Stomach (tissue), 8 donors: ENCODE measurements at regions not wholly inside any gene's neighbourhood (a gene's known extent, or its start where the extent isn't known, plus 50 kb on each side); places are given as distances from the start of the nearest gene placed in this dataset.

Experiments
- DNase-seq, 2 donors: peaks; one replicate each; pipeline versions ENCODE4 v3.0.0 to v3.0.0-alpha.2; 2013 to 2019
- H3K27ac ChIP-seq, 5 donors: fragments of 200-600 bp in 4 of 5; sonication (generic) in 4 of 5; one replicate each; pipeline ENCODE4 v1.5.1; 2013 to 2019; ENCODE audit warnings: mild to moderate bottlenecking in 1 of 5, moderate library complexity in 1 of 5
- H3K27me3 ChIP-seq, 3 donors: fragments of 200-600 bp; sonication (generic); one replicate each; pipeline ENCODE4 v1.5.1; 2017 to 2019; ENCODE audit warnings: mixed run types in 1 of 3
- H3K36me3 ChIP-seq, 4 donors: fragments of 200-600 bp; sonication (generic); 1 replicate in 3 of 4; 2 replicates in 1 of 4; pipeline ENCODE4 v1.5.1; 2016 to 2019
- H3K4me1 ChIP-seq, 4 donors: fragments of 200-600 bp; sonication (generic); one replicate each; pipeline ENCODE4 v1.5.1; 2016 to 2019
- H3K4me3 ChIP-seq, 4 donors: fragments of 200-600 bp; sonication (generic) in 3 of 4; one replicate each; pipeline ENCODE4 v1.5.1; 2016 to 2019; ENCODE audit warnings: mild to moderate bottlenecking in 1 of 4
- H3K9me3 ChIP-seq, 4 donors: fragments of 200-600 bp; sonication (generic); one replicate each; pipeline ENCODE4 v1.5.1; 2016 to 2019
- CTCF ChIP-seq, 7 experiments: fragments of 450-650 bp in 4 of 7; fragments of 200-600 bp in 3 of 7; sonication (generic) in 3 of 7; IDR thresholded peaks; one replicate each; pipeline ENCODE4 v1.5.1; 2016 to 2019; ENCODE audit warnings: antibody characterized with exemption in 7 of 7, control low read depth in 2 of 7, mild to moderate bottlenecking in 1 of 7
- EP300 ChIP-seq: sonication (generic); formaldehyde crosslinking; IDR thresholded peaks from one replicate; pipeline ENCODE4 v1.6.1; 2017; ENCODE audit warnings: antibody characterized with exemption
- POLR2A ChIP-seq, 4 donors: fragments of 450-650 bp; IDR thresholded peaks; one replicate each; pipeline ENCODE4 v1.6.1; 2016; ENCODE audit warnings: antibody characterized with exemption in 4 of 4, control low read depth in 2 of 4, mild to moderate bottlenecking in 1 of 4, moderate library complexity in 1 of 4
- POLR2AphosphoS5 ChIP-seq, 3 donors: sonication (generic); formaldehyde crosslinking; IDR thresholded peaks; one replicate each; pipeline ENCODE4 v1.6.1; 2016; ENCODE audit warnings: antibody characterized with exemption in 3 of 3
- WGBS, 5 donors: extraction: QIAGEN DNeasy Blood & Tissue Kit in 3 of 5; methylation state at CpG; one replicate each; pipeline versions ENCODE4 v1.1.5 to v1.1.7; 2013 to 2018; 5-methylcytosine and 5-hydroxymethylcytosine counted together
- intact Hi-C: fragments of 100-400 bp; cut with DNase I; formaldehyde crosslinking; loops from one replicate; pipeline ENCODE4 v1.15.1; 2023; ENCODE audit warnings: low total_unique reads
- donor health status: healthy with polysubstance abuse.
- donor health status: Bipolar disorder and iron deficiency.
- donor health status: healthy.

GRCh38 chr7:145490356-145490755, 626.2 kb upstream of the CNTNAP2 start:
- H3K4me1 ChIP-seq: no peaks in the 10 kb centered on the region

GRCh38 chr7:145489609-145490008, 627.0 kb upstream of the CNTNAP2 start:
- no peaks in the 10 kb centered on the region for H3K36me3 ChIP-seq
- H3K27me3 ChIP-seq: no peaks in the 10 kb centered on the region
- no peaks in the 10 kb centered on the region for H3K4me1 ChIP-seq
- H3K27ac ChIP-seq: no peak overlapping the region
- DNase-seq: no peak
- no peak for TF ChIP-seq POLR2A (IDR thresholded peaks at IDR 0.05)
- no peak for TF ChIP-seq EP300
- no peak for TF ChIP-seq CTCF (IDR thresholded peaks at IDR 0.05)
- TF ChIP-seq POLR2AphosphoS5 (IDR thresholded peaks at IDR 0.05): no peak
- peaks cover 0 to 23% (median 14%) of the 10 kb centered on the region in 4 donors for H3K9me3 ChIP-seq
- intact Hi-C loops: no loop called here
- no peak overlapping the region for H3K4me3 ChIP-seq

More at GRCh38 chr7:145490356-145490755, 626.2 kb upstream of the CNTNAP2 start:
- TF ChIP-seq CTCF (IDR thresholded peaks at IDR 0.05) (no peak), EP300 (no peak), POLR2A (IDR thresholded peaks at IDR 0.05) (no peak), POLR2AphosphoS5 (IDR thresholded peaks at IDR 0.05) (no peak)
- H3K27me3 ChIP-seq: no peaks in the 10 kb centered on the region
- no peaks in the 10 kb centered on the region for H3K36me3 ChIP-seq
- no peak for DNase-seq
- no peak overlapping the region for H3K4me3 ChIP-seq
- intact Hi-C loops: no loop called here
- peaks cover 0 to 25% (median 15%) of the 10 kb centered on the region in 4 donors for H3K9me3 ChIP-seq
- 74 to 91% (median 85%) methylated on average over 1 of the region's 1 CpG for WGBS, 5 donors
- no peak overlapping the region for H3K27ac ChIP-seq

GRCh38 chr7:145488816-145489215, 627.8 kb upstream of the CNTNAP2 start:
- no peak for DNase-seq
- TF ChIP-seq POLR2A (IDR thresholded peaks at IDR 0.05) (no peak), CTCF (IDR thresholded peaks at IDR 0.05) (no peak), EP300 (no peak), POLR2AphosphoS5 (IDR thresholded peaks at IDR 0.05) (no peak)
- no peaks in the 10 kb centered on the region for H3K36me3 ChIP-seq
- no peak overlapping the region for H3K4me3 ChIP-seq
- 6 to 17% (median 11%) methylated on average over 2 of the region's 2 CpGs for WGBS, 5 donors
- no peak overlapping the region for H3K27ac ChIP-seq
- intact Hi-C loops: no loop called here
- H3K4me1 ChIP-seq: no peaks in the 10 kb centered on the region
- H3K27me3 ChIP-seq: no peaks in the 10 kb centered on the region
- H3K9me3 ChIP-seq: peaks cover 0 to 23% (median 14%) of the 10 kb centered on the region in 4 donors

- TF ChIP-seq EP300: no peak
- no peak for DNase-seq
- intact Hi-C loops: no loop called here
- no peaks in the 10 kb centered on the region for H3K4me1 ChIP-seq
- no peaks in the 10 kb centered on the region for H3K27me3 ChIP-seq
- no peak overlapping the region for H3K4me3 ChIP-seq
- peaks cover 0 to 4% (median 0%) of the 10 kb centered on the region in 4 donors for H3K9me3 ChIP-seq
- no peak overlapping the region for H3K27ac ChIP-seq
- H3K36me3 ChIP-seq: no peaks in the 10 kb centered on the region
- WGBS, 5 donors: 65 to 95% (median 80%) methylated on average over 3 of the region's 3 CpGs
These were observed 634.6 kb upstream of the CNTNAP2 start for GRCh38 chr7:145481985-145482384.

- no peak for TF ChIP-seq CTCF (IDR thresholded peaks at IDR 0.05)
- TF ChIP-seq POLR2A (IDR thresholded peaks at IDR 0.05): no peak
- no peak for TF ChIP-seq POLR2AphosphoS5 (IDR thresholded peaks at IDR 0.05)
- no peak for TF ChIP-seq EP300
- Histone ChIP-seq H3K4me1 (no peaks in the 10 kb centered on the region), H3K4me3 (no peak overlapping the region), H3K36me3 (no peaks in the 10 kb centered on the region), H3K9me3 (peaks cover 0 to 4% (median 0%) of the 10 kb centered on the region in 4 donors), H3K27me3 (no peaks in the 10 kb centered on the region), H3K27ac (no peak overlapping the region)
- no peak for DNase-seq
- intact Hi-C loops: no loop called here
- 48 to 80% (median 68%) methylated on average over 3 of the region's 3 CpGs for WGBS, 5 donors
These were observed 638.1 kb upstream of the CNTNAP2 start for GRCh38 chr7:145478541-145478940.
